CD4-positive, alpha-beta memory T cell (primary cell): ENCODE measurements at regions not wholly inside any gene's neighbourhood (a gene's known extent, or its start where the extent isn't known, plus 50 kb on each side); places are given as distances from the start of the nearest gene placed in this dataset.

Experiments
- CTCF ChIA-PET: fragments of 350-600 bp; sonication (Branson Sonifier 250); formaldehyde crosslinking; loops from one replicate; lab custom pipeline; 2021; ENCODE audit warnings: inconsistent platforms; ENCODE audit not compliant: partially characterized antibody; lab: Charles Lee
- POLR2A ChIA-PET: fragments of 350-600 bp; sonication (Branson Sonifier 250); formaldehyde crosslinking; loops from one replicate; lab custom pipeline; 2021; ENCODE audit not compliant: partially characterized antibody; lab: Charles Lee
- DNase-seq, 5 donors: peaks; one replicate each; pipeline versions ENCODE4 v3.0.0 to v3.0.0-alpha.2; 2020 to 2022; ENCODE audit warnings: mixed read lengths in 1 of 5
- H3K27ac ChIP-seq: one replicate; pipeline ENCODE4 v1.7.0; 2013; ENCODE audit warnings: low read depth, low read length
- H3K27me3 ChIP-seq: 2 replicates; pipeline ENCODE4 v1.7.0; 2013; ENCODE audit warnings: mild to moderate bottlenecking, low read length, moderate library complexity; ENCODE audit not compliant: insufficient read depth
- H3K36me3 ChIP-seq: 2 replicates; pipeline ENCODE4 v1.7.0; 2013; ENCODE audit warnings: mild to moderate bottlenecking, low read length, moderate library complexity; ENCODE audit not compliant: insufficient read depth
- H3K4me1 ChIP-seq: 2 replicates; pipeline ENCODE4 v1.7.0; 2013; ENCODE audit warnings: mild to moderate bottlenecking, low read length, moderate library complexity; ENCODE audit not compliant: insufficient read depth
- H3K4me3 ChIP-seq, 2 donors: one replicate each; pipeline ENCODE4 v1.7.0; 2013; ENCODE audit warnings: low read length in 2 of 2, mild to moderate bottlenecking in 1 of 2
- H3K9me3 ChIP-seq, 2 donors: one replicate each; pipeline ENCODE4 v1.7.0; 2013; ENCODE audit warnings: low read length in 2 of 2, control low read depth in 1 of 2; ENCODE audit not compliant: control insufficient read depth in 1 of 2
- H3K27ac Mint-ChIP-seq, 7 donors: one replicate each; pipeline ENCODE4 v1.8.0; 2020 to 2021; ENCODE audit warnings: mixed read lengths in 7 of 7, mild to moderate bottlenecking in 6 of 7, inconsistent platforms in 3 of 7, moderate library complexity in 3 of 7
- H3K27me3 Mint-ChIP-seq, 2 donors: one replicate each; pipeline ENCODE4 v1.8.0; 2020 to 2021; ENCODE audit warnings: mixed read lengths in 2 of 2
- H3K36me3 Mint-ChIP-seq, 2 donors: one replicate each; pipeline ENCODE4 v1.8.0; 2020 to 2021; ENCODE audit warnings: mixed read lengths in 2 of 2, inconsistent platforms in 1 of 2, mild to moderate bottlenecking in 1 of 2
- H3K4me1 Mint-ChIP-seq, 4 donors: one replicate each; pipeline ENCODE4 v1.8.0; 2020 to 2021; ENCODE audit warnings: mixed read lengths in 4 of 4, mild to moderate bottlenecking in 1 of 4
- H3K4me3 Mint-ChIP-seq, 8 donors: one replicate each; pipeline ENCODE4 v1.8.0; 2020 to 2021; ENCODE audit warnings: mixed read lengths in 8 of 8, mild to moderate bottlenecking in 7 of 8, moderate library complexity in 6 of 8, inconsistent platforms in 3 of 8
- H3K9me3 Mint-ChIP-seq, 8 donors: one replicate each; pipeline ENCODE4 v1.8.0; 2020 to 2021; ENCODE audit warnings: mixed read lengths in 8 of 8, mild to moderate bottlenecking in 5 of 8, inconsistent platforms in 3 of 8, moderate library complexity in 1 of 8
- intact Hi-C: fragments of 100-400 bp; cut with micrococcal nuclease; formaldehyde crosslinking; loops from one replicate; pipeline ENCODE4 v1.15.1; 2023

GRCh38 chr2:220892018-220892634 is 680.0 kb downstream of the EPHA4 start:
- Histone ChIP-seq H3K9me3 (no peaks in the 10 kb centered on the region), H3K27ac (no peak overlapping the region), H3K4me1 (no peaks in the 10 kb centered on the region), H3K36me3 (no peaks in the 10 kb centered on the region), H3K27me3 (no peaks in the 10 kb centered on the region), H3K4me3 (no peak overlapping the region)
- Mint-ChIP-seq H3K27ac (peak overlapping the region in 1 of 7 donors; percentile 3), H3K4me3 (no peak overlapping the region), H3K36me3 (no peaks in the 10 kb centered on the region), H3K27me3 (peaks cover 1 to 4% of the 10 kb centered on the region in 2 donors), H3K4me1 (no peaks in the 10 kb centered on the region), H3K9me3 (no peaks in the 10 kb centered on the region)
- ChIA-PET CTCF (no interaction called here), POLR2A (no interaction called here)
- intact Hi-C loops = no loop called here
- DNase-seq = no peak

DNA sequence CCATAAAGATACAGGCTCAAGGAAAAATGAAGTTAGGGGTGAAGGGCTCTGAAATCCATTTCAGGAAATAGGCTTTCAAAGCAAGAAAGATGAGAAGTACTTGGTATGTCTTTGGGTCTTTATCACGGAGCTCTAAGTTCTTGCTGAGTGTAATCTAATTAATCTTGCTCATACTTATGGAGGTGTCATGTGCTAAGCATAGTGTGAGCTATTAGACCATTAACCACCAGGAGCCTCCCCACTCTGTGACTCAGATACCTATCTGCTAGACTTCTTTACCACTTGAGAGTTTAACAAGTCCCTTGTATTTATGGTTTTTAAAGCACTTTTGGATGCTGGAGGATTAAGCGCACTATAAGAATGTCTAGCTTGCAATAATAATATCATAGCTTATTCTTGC is 678.7 kb downstream of the EPHA4 start:
- Histone ChIP-seq H3K36me3 (no peaks in the 10 kb centered on the region), H3K27me3 (no peaks in the 10 kb centered on the region), H3K27ac (no peak overlapping the region), H3K9me3 (no peaks in the 10 kb centered on the region), H3K4me1 (no peaks in the 10 kb centered on the region), H3K4me3 (no peak overlapping the region)
- H3K4me1 Mint-ChIP-seq = no peaks in the 10 kb centered on the region
- H3K36me3 Mint-ChIP-seq = no peaks in the 10 kb centered on the region
- peaks cover 0 to 2% (median 0%) of the 10 kb centered on the region in 8 donors for H3K9me3 Mint-ChIP-seq
- ChIA-PET POLR2A (no interaction called here), CTCF (no interaction called here)
- no peak for DNase-seq
- intact Hi-C loops = no loop called here
- H3K4me3 Mint-ChIP-seq = no peak overlapping the region
- no peak overlapping the region for H3K27ac Mint-ChIP-seq
- peaks cover 1 to 5% of the 10 kb centered on the region in 2 donors for H3K27me3 Mint-ChIP-seq

DNA sequence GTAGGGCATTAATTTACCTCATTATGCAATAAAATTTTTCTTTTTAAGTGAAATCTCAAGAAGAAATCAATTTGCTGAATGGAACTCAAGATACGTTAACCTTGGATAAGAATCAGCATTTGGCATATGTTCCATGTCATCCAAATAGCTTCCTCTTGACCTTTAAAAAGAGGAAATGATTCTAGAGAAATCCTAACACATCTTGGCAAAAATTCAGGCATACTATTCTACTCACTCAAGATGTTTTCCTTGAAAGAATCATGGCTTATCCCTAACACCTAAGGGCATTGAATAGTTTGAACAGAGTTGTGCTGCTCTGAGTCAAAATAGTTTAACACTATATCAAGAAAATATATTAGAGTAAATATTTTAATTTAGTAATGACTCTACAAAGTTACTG is 678.0 kb downstream of the EPHA4 start:
- Histone ChIP-seq H3K4me3 (no peak overlapping the region), H3K27ac (no peak overlapping the region), H3K36me3 (no peaks in the 10 kb centered on the region), H3K9me3 (no peaks in the 10 kb centered on the region), H3K27me3 (no peaks in the 10 kb centered on the region), H3K4me1 (no peaks in the 10 kb centered on the region)
- no peaks in the 10 kb centered on the region for H3K36me3 Mint-ChIP-seq
- H3K27ac Mint-ChIP-seq = no peak overlapping the region
- CTCF ChIA-PET = interaction anchor here (1.3 kb wide), 1 partner anchor 22 kb away, joined by 3 read pairs; no protein-coding TSS in a partner anchor
- POLR2A ChIA-PET = no interaction called here
- no peaks in the 10 kb centered on the region for H3K4me1 Mint-ChIP-seq
- peaks cover 0 to 2% (median 0%) of the 10 kb centered on the region in 8 donors for H3K9me3 Mint-ChIP-seq
- peaks cover 1 to 5% of the 10 kb centered on the region in 2 donors for H3K27me3 Mint-ChIP-seq
- no peak for DNase-seq
- no peak overlapping the region for H3K4me3 Mint-ChIP-seq
- intact Hi-C loops = no loop called here

DNA sequence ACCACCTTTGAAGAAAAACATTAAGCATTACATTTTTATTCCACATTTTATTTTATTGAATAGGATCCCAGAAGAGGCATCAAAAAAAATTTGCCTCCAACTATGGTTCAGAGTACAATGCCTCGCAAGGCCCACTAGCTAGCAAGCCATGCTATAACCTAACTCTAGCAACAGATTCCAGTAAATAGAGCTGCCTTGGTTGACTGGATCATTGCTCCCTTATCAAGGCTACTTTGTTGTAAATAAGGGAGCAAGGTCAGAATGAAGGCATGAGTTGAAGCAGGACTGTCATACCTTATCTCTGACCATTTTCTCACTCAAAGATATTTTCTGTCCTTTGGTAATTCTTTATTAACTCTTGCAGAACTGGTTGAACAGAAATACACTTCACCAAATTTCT is 672.6 kb downstream of the EPHA4 start:
- no peak overlapping the region for H3K4me3 ChIP-seq
- H3K27ac ChIP-seq = no peak overlapping the region
- peaks cover 0 to 2% (median 0%) of the 10 kb centered on the region in 8 donors for H3K9me3 Mint-ChIP-seq
- CTCF ChIA-PET = interaction anchor here (1.3 kb wide), 1 partner anchor 674 kb away, joined by 3 read pairs; no protein-coding TSS in a partner anchor
- H3K36me3 ChIP-seq = no peaks in the 10 kb centered on the region
- no peak overlapping the region for H3K4me3 Mint-ChIP-seq
- peaks cover 0 to 5% of the 10 kb centered on the region in 2 donors for H3K27me3 Mint-ChIP-seq
- H3K4me1 ChIP-seq = no peaks in the 10 kb centered on the region
- POLR2A ChIA-PET = no interaction called here
- H3K9me3 ChIP-seq = no peaks in the 10 kb centered on the region
- no peaks in the 10 kb centered on the region for H3K36me3 Mint-ChIP-seq
- H3K27me3 ChIP-seq = no peaks in the 10 kb centered on the region
- no peak for DNase-seq
- H3K4me1 Mint-ChIP-seq = no peaks in the 10 kb centered on the region
- no peak overlapping the region for H3K27ac Mint-ChIP-seq
- intact Hi-C loops = no loop called here

- H3K9me3 ChIP-seq = no peaks in the 10 kb centered on the region
- Mint-ChIP-seq H3K27ac (no peak overlapping the region), H3K36me3 (no peaks in the 10 kb centered on the region), H3K27me3 (no peaks in the 10 kb centered on the region), H3K9me3 (no peaks in the 10 kb centered on the region), H3K4me1 (no peaks in the 10 kb centered on the region), H3K4me3 (no peak overlapping the region)
- no peak overlapping the region for H3K27ac ChIP-seq
- no peaks in the 10 kb centered on the region for H3K27me3 ChIP-seq
- POLR2A ChIA-PET = no interaction called here
- no peaks in the 10 kb centered on the region for H3K36me3 ChIP-seq
- no peaks in the 10 kb centered on the region for H3K4me1 ChIP-seq
- DNase-seq = no peak
- intact Hi-C loops = no loop called here
- CTCF ChIA-PET = no interaction called here
- H3K4me3 ChIP-seq = no peak overlapping the region
These were observed 668.1 kb downstream of the EPHA4 start for GRCh38 chr2:220904015-220904414.

GRCh38 chr2:220913384-220913783 is 658.7 kb downstream of the EPHA4 start:
- Histone ChIP-seq H3K36me3 (no peaks in the 10 kb centered on the region), H3K27ac (no peak overlapping the region), H3K9me3 (no peaks in the 10 kb centered on the region), H3K27me3 (no peaks in the 10 kb centered on the region), H3K4me3 (no peak overlapping the region), H3K4me1 (no peaks in the 10 kb centered on the region)
- Mint-ChIP-seq H3K4me3 (no peak overlapping the region), H3K27ac (no peak overlapping the region), H3K27me3 (no peaks in the 10 kb centered on the region), H3K4me1 (peaks cover 0 to 1% (median 0%) of the 10 kb centered on the region in 4 donors), H3K9me3 (peaks cover 0 to 2% (median 0%) of the 10 kb centered on the region in 8 donors), H3K36me3 (no peaks in the 10 kb centered on the region)
- ChIA-PET CTCF (no interaction called here), POLR2A (no interaction called here)
- DNase-seq = no peak
- intact Hi-C loops = no loop called here

DNA sequence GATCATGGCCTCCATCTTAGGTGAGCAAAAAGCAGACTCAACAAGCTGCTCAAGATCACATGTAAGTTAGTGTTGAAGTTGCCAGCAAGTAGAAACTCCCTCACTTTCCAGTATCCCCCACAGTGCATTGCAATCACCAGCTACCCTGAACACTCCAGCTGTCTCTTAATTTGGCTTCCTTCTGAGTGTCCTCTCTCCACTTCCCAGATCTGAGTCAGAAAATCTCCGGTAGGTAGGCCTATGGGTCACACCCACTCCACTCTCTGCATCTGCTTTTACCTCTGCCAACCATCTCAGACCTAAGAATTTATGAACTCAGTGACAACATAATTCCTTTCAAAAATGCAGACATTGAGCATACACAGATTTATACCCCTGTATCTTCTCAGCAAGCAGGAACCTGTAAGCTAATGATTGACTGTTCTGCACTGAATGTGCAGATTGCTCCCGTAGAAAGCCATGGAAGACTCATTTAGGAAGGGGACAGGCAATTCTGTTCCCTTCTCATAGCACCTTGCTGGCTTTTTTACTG is 656.9 kb downstream of the EPHA4 start:
- intact Hi-C loops = no loop called here

More for the DNA sequence above, 656.9 kb downstream of the EPHA4 start:
- Mint-ChIP-seq H3K36me3 (no peaks in the 10 kb centered on the region), H3K27ac (peak overlapping the region in 1 of 7 donors; percentile 41), H3K4me1 (no peaks in the 10 kb centered on the region), H3K9me3 (peaks cover 0 to 2% (median 0%) of the 10 kb centered on the region in 8 donors), H3K27me3 (no peaks in the 10 kb centered on the region), H3K4me3 (no peak overlapping the region)
- Histone ChIP-seq H3K27me3 (no peaks in the 10 kb centered on the region), H3K4me1 (no peaks in the 10 kb centered on the region), H3K4me3 (no peak overlapping the region), H3K9me3 (no peaks in the 10 kb centered on the region), H3K27ac (no peak overlapping the region), H3K36me3 (no peaks in the 10 kb centered on the region)
- POLR2A ChIA-PET = no interaction called here
- CTCF ChIA-PET = interaction anchor here (1.3 kb wide), 1 partner anchor 21 kb away, joined by 3 read pairs; no protein-coding TSS in a partner anchor
- no peak for DNase-seq
